ENCODE measurements at regions not wholly inside any gene's neighbourhood (a gene's known extent, or its start where the extent isn't known, plus 50 kb on each side); places are given as distances from the start of the nearest gene placed in this dataset.

GRCh38 chr15:81434851-81435250 is 60.8 kb upstream of the TMC3 start:
- TF ChIP-seq CTCF (IDR thresholded peaks at IDR 0.05) (no peak), POLR2A (IDR thresholded peaks at IDR 0.05) (no peak)

Data from esophagus squamous epithelium (tissue), 4 donors.